GM21737 (cell line): ENCODE measurements at regions not wholly inside any gene's neighbourhood (a gene's known extent, or its start where the extent isn't known, plus 50 kb on each side); places are given as distances from the start of the nearest gene placed in this dataset.

ENCODE experiments used
- ATAC-seq: cut with Tn5 transposase; IDR thresholded peaks from one replicate; pipeline ENCODE4 v1.9.1; 2021; ENCODE audit warnings: mild to moderate bottlenecking, moderate library complexity; ENCODE audit not compliant: unreplicated experiment

GRCh38 chr17:79187186-79187585 lies 112.6 kb downstream of the ENGASE start:
- no peak for ATAC-seq

GRCh38 chr17:79186406-79186805 lies 111.8 kb downstream of the ENGASE start:
- ATAC-seq = no peak

GRCh38 chr17:79185671-79186070 lies 111.0 kb downstream of the ENGASE start:
- ATAC-seq = no peak

- no peak for ATAC-seq
Measured at GRCh38 chr17:79184219-79184618, 109.6 kb downstream of the ENGASE start.

GRCh38 chr17:79183293-79184158 lies 108.9 kb downstream of the ENGASE start:
- no peak for ATAC-seq

- no peak for ATAC-seq
Measured at GRCh38 chr17:79183043-79183292, 108.3 kb downstream of the ENGASE start.

GRCh38 chr17:79182176-79183042 lies 107.8 kb downstream of the ENGASE start:
- ATAC-seq = no peak

- no peak for ATAC-seq
Measured at GRCh38 chr17:79180358-79181005, 105.9 kb downstream of the ENGASE start.

GRCh38 chr17:79179334-79179733 lies 104.7 kb downstream of the ENGASE start:
- no peak for ATAC-seq

GRCh38 chr17:79177877-79178276 lies 103.3 kb downstream of the ENGASE start:
- ATAC-seq = no peak

- no peak for ATAC-seq
Measured at GRCh38 chr17:79176792-79177601, 102.4 kb downstream of the ENGASE start.

GRCh38 chr17:79174905-79175856 lies 100.6 kb downstream of the ENGASE start:
- ATAC-seq = no peak

- ATAC-seq = no peak
Measured at GRCh38 chr17:79174193-79174765, 99.7 kb downstream of the ENGASE start.

GRCh38 chr17:79171188-79171587 lies 96.6 kb downstream of the ENGASE start:
- ATAC-seq = no peak

GRCh38 chr17:79169861-79170260 lies 95.2 kb downstream of the ENGASE start:
- ATAC-seq = no peak

GRCh38 chr17:79169366-79169765 lies 94.7 kb downstream of the ENGASE start:
- ATAC-seq = no peak

GRCh38 chr17:79168486-79169055 lies 93.9 kb downstream of the ENGASE start:
- no peak for ATAC-seq

GRCh38 chr17:79167486-79167885 lies 92.9 kb downstream of the ENGASE start:
- ATAC-seq = no peak
